ENCODE measurements at regions not wholly inside any gene's neighbourhood (a gene's known extent, or its start where the extent isn't known, plus 50 kb on each side); places are given as distances from the start of the nearest gene placed in this dataset.

GRCh38 chr2:2960441-2961133 lies 417.0 kb downstream of the EIPR1 start:
- ATAC-seq (no peak), DNase-seq (no peak)
- H3K4me1 Mint-ChIP-seq: no peaks in the 10 kb centered on the region
- H3K36me3 Mint-ChIP-seq: no peaks in the 10 kb centered on the region
- H3K27ac Mint-ChIP-seq: no peak overlapping the region
- no peak overlapping the region for H3K4me3 Mint-ChIP-seq
- CTCF ChIA-PET: no interaction called here
- peaks cover 2% of the 10 kb centered on the region for H3K27me3 Mint-ChIP-seq
- H3K9me3 Mint-ChIP-seq (ENCODE audit: low read depth): no peaks in the 10 kb centered on the region

- no peaks in the 10 kb centered on the region for H3K27me3 Mint-ChIP-seq
- ATAC-seq (no peak), DNase-seq (no peak)
- no peak overlapping the region for H3K4me3 Mint-ChIP-seq
- no peaks in the 10 kb centered on the region for H3K4me1 Mint-ChIP-seq
- H3K9me3 Mint-ChIP-seq (ENCODE audit: low read depth): no peaks in the 10 kb centered on the region
- H3K36me3 Mint-ChIP-seq: no peaks in the 10 kb centered on the region
- no peak overlapping the region for H3K27ac Mint-ChIP-seq
- CTCF ChIA-PET: no interaction called here
Observed at GRCh38 chr2:2950403-2950952, 427.1 kb downstream of the EIPR1 start.

DNA sequence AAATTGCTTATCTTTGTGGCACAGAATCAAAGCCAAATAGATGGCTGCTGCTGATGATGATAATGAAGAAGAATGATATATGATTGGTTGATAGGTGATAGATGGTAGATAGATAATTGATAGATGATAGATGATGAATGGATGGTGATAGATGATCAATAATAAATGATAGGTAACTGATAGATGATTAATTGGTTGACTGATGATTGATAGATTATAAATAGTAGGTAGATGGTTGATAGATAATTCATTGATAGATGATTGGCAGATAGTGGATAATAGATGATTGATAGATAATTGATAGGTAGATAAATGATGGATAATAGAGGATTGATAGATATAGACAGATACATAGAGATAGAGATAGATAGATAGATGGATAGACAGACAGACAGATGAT lies 430.2 kb downstream of the EIPR1 start:
- H3K36me3 Mint-ChIP-seq: no peaks in the 10 kb centered on the region
- no peak overlapping the region for H3K4me3 Mint-ChIP-seq
- no peak for DNase-seq
- H3K27ac Mint-ChIP-seq: no peak overlapping the region
- H3K4me1 Mint-ChIP-seq: no peaks in the 10 kb centered on the region
- ATAC-seq: no peak
- H3K9me3 Mint-ChIP-seq (ENCODE audit: low read depth): peaks cover 2% of the 10 kb centered on the region
- H3K27me3 Mint-ChIP-seq: no peaks in the 10 kb centered on the region
- CTCF ChIA-PET: no interaction called here

DNA sequence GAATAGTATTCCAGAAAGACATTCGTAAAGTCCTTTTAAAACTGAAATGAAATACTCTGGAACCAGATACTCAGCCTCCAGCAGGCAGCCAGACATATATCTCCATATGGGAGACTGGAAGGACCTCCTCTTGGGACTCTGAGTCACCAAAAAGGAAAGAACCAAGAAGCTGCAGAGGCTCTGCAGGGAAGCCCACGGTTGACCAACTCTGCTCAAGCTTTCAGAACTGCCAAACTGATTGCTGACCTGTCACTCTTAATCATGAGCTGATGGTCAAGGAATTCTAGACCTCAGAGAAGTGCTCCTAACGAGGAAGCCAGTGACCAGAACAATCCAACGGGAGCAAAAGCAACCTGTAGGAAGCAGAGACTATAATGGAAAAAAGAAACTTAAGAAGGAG lies 434.7 kb downstream of the EIPR1 start:
- no peaks in the 10 kb centered on the region for H3K4me1 Mint-ChIP-seq
- H3K9me3 Mint-ChIP-seq (ENCODE audit: low read depth): peaks cover 2% of the 10 kb centered on the region
- ATAC-seq: no peak
- no peak for DNase-seq
- no peaks in the 10 kb centered on the region for H3K27me3 Mint-ChIP-seq
- H3K27ac Mint-ChIP-seq: no peak overlapping the region
- H3K36me3 Mint-ChIP-seq: no peaks in the 10 kb centered on the region
- CTCF ChIA-PET: no interaction called here
- H3K4me3 Mint-ChIP-seq: no peak overlapping the region

- no peak overlapping the region for H3K27ac Mint-ChIP-seq
- peaks cover 4% of the 10 kb centered on the region for H3K9me3 Mint-ChIP-seq (ENCODE audit: low read depth)
- H3K4me1 Mint-ChIP-seq: no peaks in the 10 kb centered on the region
- no peaks in the 10 kb centered on the region for H3K36me3 Mint-ChIP-seq
- CTCF ChIA-PET: no interaction called here
- H3K4me3 Mint-ChIP-seq: no peak overlapping the region
- DNase-seq (no peak), ATAC-seq (no peak)
- no peaks in the 10 kb centered on the region for H3K27me3 Mint-ChIP-seq
Observed at GRCh38 chr2:2942225-2942624, 435.4 kb downstream of the EIPR1 start.

DNA sequence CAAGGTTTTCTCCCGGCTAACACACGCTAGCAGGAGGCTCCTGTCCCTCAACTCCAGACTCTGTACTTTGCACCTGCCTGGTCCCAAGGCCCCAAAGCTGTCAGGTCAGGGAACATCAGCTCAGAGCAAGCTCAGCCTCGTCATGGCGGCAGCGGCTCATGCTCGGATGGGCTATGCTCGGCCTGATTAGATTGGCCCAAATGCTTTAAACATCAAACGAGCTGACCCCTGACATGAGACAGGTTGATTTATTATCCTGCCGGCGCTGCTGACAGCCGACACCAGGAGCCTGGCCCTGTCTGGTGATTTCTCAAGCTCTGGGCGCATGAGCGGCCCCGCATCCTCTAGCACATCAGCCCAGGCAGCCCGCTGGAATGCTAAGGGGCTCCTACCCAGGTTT lies 436.4 kb downstream of the EIPR1 start:
- H3K27ac Mint-ChIP-seq: no peak overlapping the region

DNA sequence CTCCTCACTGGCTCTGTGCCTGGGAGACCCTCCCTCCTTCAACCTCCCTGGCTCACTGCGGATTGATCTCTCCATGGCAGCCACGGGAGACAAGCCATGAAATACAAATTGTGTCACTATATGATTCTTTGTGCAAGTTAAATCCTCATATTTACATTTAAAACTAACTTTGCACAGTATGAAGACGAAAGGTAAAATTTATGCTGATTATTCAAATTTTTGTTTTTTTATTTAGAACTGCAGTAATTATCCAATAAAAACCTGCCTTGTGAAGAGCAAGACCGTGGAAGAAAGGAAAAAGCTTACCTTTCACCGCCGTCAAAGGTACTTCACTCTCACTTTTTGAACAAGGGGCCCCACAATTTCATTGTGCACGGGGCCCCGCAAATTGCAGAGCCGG lies 436.9 kb downstream of the EIPR1 start:
- no peak overlapping the region for H3K4me3 Mint-ChIP-seq
- no peaks in the 10 kb centered on the region for H3K27me3 Mint-ChIP-seq
- DNase-seq: no peak
- no peak overlapping the region for H3K27ac Mint-ChIP-seq
- ATAC-seq: no peak
- CTCF ChIA-PET: no interaction called here
- no peaks in the 10 kb centered on the region for H3K36me3 Mint-ChIP-seq
- H3K4me1 Mint-ChIP-seq: no peaks in the 10 kb centered on the region
- peaks cover 13% of the 10 kb centered on the region for H3K9me3 Mint-ChIP-seq (ENCODE audit: low read depth)

More for the DNA sequence above, 436.4 kb downstream of the EIPR1 start:
- no peak for DNase-seq
- H3K4me3 Mint-ChIP-seq: no peak overlapping the region
- CTCF ChIA-PET: no interaction called here
- H3K27me3 Mint-ChIP-seq: no peaks in the 10 kb centered on the region
- peaks cover 13% of the 10 kb centered on the region for H3K9me3 Mint-ChIP-seq (ENCODE audit: low read depth)
- no peak for ATAC-seq
- no peaks in the 10 kb centered on the region for H3K4me1 Mint-ChIP-seq
- no peaks in the 10 kb centered on the region for H3K36me3 Mint-ChIP-seq

- CTCF ChIA-PET: no interaction called here
- Mint-ChIP-seq H3K9me3 (ENCODE audit: low read depth) (peaks cover 10% of the 10 kb centered on the region), H3K4me1 (no peaks in the 10 kb centered on the region), H3K27ac (no peak overlapping the region), H3K27me3 (no peaks in the 10 kb centered on the region), H3K36me3 (no peaks in the 10 kb centered on the region), H3K4me3 (no peak overlapping the region)
- no peak for DNase-seq
- no peak for ATAC-seq
Observed at GRCh38 chr2:2940061-2940460, 437.6 kb downstream of the EIPR1 start.

- Mint-ChIP-seq H3K4me3 (no peak overlapping the region), H3K27me3 (no peaks in the 10 kb centered on the region), H3K4me1 (no peaks in the 10 kb centered on the region), H3K36me3 (no peaks in the 10 kb centered on the region), H3K9me3 (ENCODE audit: low read depth) (peaks cover 10% of the 10 kb centered on the region), H3K27ac (no peak overlapping the region)
- CTCF ChIA-PET: no interaction called here
- DNase-seq: no peak
- ATAC-seq: no peak
Observed at GRCh38 chr2:2939078-2939795, 438.4 kb downstream of the EIPR1 start.

DNA sequence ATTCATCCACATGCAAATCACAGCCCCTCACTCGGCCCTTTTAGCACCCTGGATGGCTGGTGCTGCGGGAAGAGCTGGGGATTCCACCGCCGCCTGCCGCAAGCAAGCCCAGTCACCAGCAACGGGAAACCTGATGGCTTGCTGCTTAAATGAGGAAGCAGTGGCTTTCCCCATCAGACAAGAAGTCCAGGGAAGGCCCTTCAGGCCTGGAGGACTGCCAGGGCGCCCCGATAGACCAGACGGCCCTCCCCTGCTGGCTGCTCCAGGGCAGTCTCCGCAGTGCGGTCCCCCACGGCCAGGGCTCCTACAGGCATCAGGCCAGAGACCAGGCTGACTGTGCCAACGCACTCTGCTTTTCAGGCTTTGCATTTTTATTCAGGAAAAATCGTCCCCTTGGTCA lies 439.1 kb downstream of the EIPR1 start:
- H3K27ac Mint-ChIP-seq: no peak overlapping the region
- no peaks in the 10 kb centered on the region for H3K4me1 Mint-ChIP-seq
- CTCF ChIA-PET: no interaction called here
- no peak overlapping the region for H3K4me3 Mint-ChIP-seq
- H3K9me3 Mint-ChIP-seq (ENCODE audit: low read depth): peaks cover 10% of the 10 kb centered on the region
- H3K27me3 Mint-ChIP-seq: no peaks in the 10 kb centered on the region
- no peaks in the 10 kb centered on the region for H3K36me3 Mint-ChIP-seq
- DNase-seq (peak; percentile 19), ATAC-seq (no peak)

- no peak for ATAC-seq
- CTCF ChIA-PET: no interaction called here
Observed at GRCh38 chr2:2935445-2936149, 442.0 kb downstream of the EIPR1 start.

GRCh38 chr2:2933426-2933825 lies 444.2 kb downstream of the EIPR1 start:
- no peaks in the 10 kb centered on the region for H3K4me1 Mint-ChIP-seq
- H3K9me3 Mint-ChIP-seq (ENCODE audit: low read depth): peaks cover 10% of the 10 kb centered on the region
- no peak overlapping the region for H3K4me3 Mint-ChIP-seq
- peak; percentile 15 for DNase-seq
- no peaks in the 10 kb centered on the region for H3K27me3 Mint-ChIP-seq
- H3K27ac Mint-ChIP-seq: no peak overlapping the region
- no peaks in the 10 kb centered on the region for H3K36me3 Mint-ChIP-seq
- ATAC-seq: no peak
- CTCF ChIA-PET: no interaction called here

More at GRCh38 chr2:2935445-2936149, 442.0 kb downstream of the EIPR1 start:
- Mint-ChIP-seq H3K9me3 (ENCODE audit: low read depth) (peaks cover 10% of the 10 kb centered on the region), H3K4me1 (no peaks in the 10 kb centered on the region), H3K27ac (no peak overlapping the region), H3K36me3 (no peaks in the 10 kb centered on the region), H3K27me3 (no peaks in the 10 kb centered on the region), H3K4me3 (no peak overlapping the region)
- DNase-seq: peak; percentile 12

GRCh38 chr2:2932692-2933305 lies 444.8 kb downstream of the EIPR1 start:
- Mint-ChIP-seq H3K9me3 (ENCODE audit: low read depth) (peaks cover 10% of the 10 kb centered on the region), H3K27ac (no peak overlapping the region), H3K36me3 (no peaks in the 10 kb centered on the region), H3K4me1 (no peaks in the 10 kb centered on the region), H3K27me3 (no peaks in the 10 kb centered on the region), H3K4me3 (no peak overlapping the region)
- DNase-seq: peak; percentile 14
- ATAC-seq: no peak
- CTCF ChIA-PET: no interaction called here

Data from activated CD8-positive, alpha-beta memory T cell treated with anti-CD3 and anti-CD28 coated beads, Interleukin-2, amount 10 ng/mL, durations not matched to agents 7 days and 5 days (primary cell).